OCI-LY7 (cell line): ENCODE measurements at regions not wholly inside any gene's neighbourhood (a gene's known extent, or its start where the extent isn't known, plus 50 kb on each side); places are given as distances from the start of the nearest gene placed in this dataset.

Experiments
- BruUV-seq: library from RNA; stranded (reverse); fragments of 400-500 nt; replicated peaks from 2 replicates; lab custom pipeline; 2021; lab: Mats Ljungman, UMichigan
- CTCF ChIA-PET: fragments of 300-600 bp; sonication (Branson Sonifier 250); formaldehyde crosslinking; loops from one replicate; lab custom pipeline; 2022; ENCODE audit warnings: antibody characterized with exemption; ENCODE audit not compliant: unreplicated experiment; lab: Charles Lee
- POLR2A ChIA-PET: fragments of 300-600 bp; sonication (Branson Sonifier 250); formaldehyde crosslinking; loops from one replicate; lab custom pipeline; 2022; ENCODE audit warnings: antibody characterized with exemption; lab: Charles Lee
- DNase-seq: peaks from one replicate; pipeline ENCODE4 v3.0.0-alpha.2; 2015; ENCODE audit warnings: low spot score
- H2AFZ ChIP-seq: fragments of 200-600 bp; sonication (generic), shearing (Covaris generic); 2 replicates; pipeline ENCODE4 v1.6.1; 2014; ENCODE audit warnings: mild to moderate bottlenecking, antibody characterized with exemption, low read length, moderate library complexity
- H3K27ac ChIP-seq: fragments of 200-600 bp; sonication (generic); 2 replicates; pipeline ENCODE4 v1.5.1; 2014; ENCODE audit warnings: mixed run types, low read depth, mild to moderate bottlenecking, moderate library complexity, low read length, inconsistent platforms; ENCODE audit not compliant: poor library complexity, severe bottlenecking
- H3K36me3 ChIP-seq: fragments of 200-600 bp; sonication (generic); 2 replicates; pipeline ENCODE4 v1.6.1; 2014; ENCODE audit warnings: mild to moderate bottlenecking, antibody characterized with exemption, low read length, moderate library complexity, mixed read lengths; ENCODE audit not compliant: insufficient read depth
- H3K4me1 ChIP-seq: fragments of 200-600 bp; sonication (generic); 2 replicates; pipeline ENCODE4 v1.5.1; 2014; ENCODE audit warnings: mild to moderate bottlenecking, low read length; ENCODE audit not compliant: insufficient read depth, poor library complexity, severe bottlenecking
- H3K4me2 ChIP-seq: fragments of 200-600 bp; sonication (generic); 2 replicates; pipeline ENCODE4 v1.6.1; 2014; ENCODE audit warnings: mild to moderate bottlenecking, low read length
- H3K4me3 ChIP-seq: fragments of 200-600 bp; sonication (generic); 2 replicates; pipeline ENCODE4 v1.5.1; 2014; ENCODE audit warnings: mild to moderate bottlenecking, low read depth, low read length; ENCODE audit not compliant: poor library complexity, severe bottlenecking
- H3K79me2 ChIP-seq: fragments of 200-600 bp; sonication (generic); 2 replicates; pipeline ENCODE4 v1.6.1; 2016; ENCODE audit warnings: low read depth, mild to moderate bottlenecking, low read length, moderate library complexity, mixed read lengths; ENCODE audit not compliant: insufficient read depth
- H3K9me2 ChIP-seq: fragments of 200-600 bp; sonication (generic); 2 replicates; pipeline ENCODE4 v1.6.1; 2016; ENCODE audit warnings: mild to moderate bottlenecking, low read length, mixed read lengths; ENCODE audit not compliant: insufficient read depth
- H3K9me3 ChIP-seq: fragments of 200-600 bp; sonication (generic); 2 replicates; pipeline ENCODE4 v1.6.1; 2014; ENCODE audit warnings: mild to moderate bottlenecking, mixed run types, low read length, mixed read lengths
- H4K20me1 ChIP-seq: fragments of 200-600 bp; sonication (generic); 2 replicates; pipeline ENCODE4 v1.6.1; 2014; ENCODE audit warnings: mild to moderate bottlenecking, antibody characterized with exemption, low read length, moderate library complexity, mixed read lengths; ENCODE audit not compliant: insufficient read depth
- EZH2phosphoT487 ChIP-seq: fragments of 200-600 bp; sonication (generic); IDR thresholded peaks from 2 replicates; pipeline ENCODE4 v1.6.1; 2018; ENCODE audit warnings: low read depth, borderline replicate concordance, mild to moderate bottlenecking, mixed run types, antibody characterized with exemption, low read length, moderate library complexity, mixed read lengths
- intact Hi-C: fragments of 100-400 bp; cut with micrococcal nuclease; formaldehyde crosslinking; loops from one replicate; pipeline ENCODE4 v1.10.0; 2022; ENCODE audit not compliant: unreplicated experiment
- TF ChIP-seq, protein P1 (sequence below): fragments of 200-600 bp; sonication (generic); conservative IDR thresholded peaks from 2 replicates; pipeline ENCODE4 v1.5.1; 2014; ENCODE audit warnings: mild to moderate bottlenecking, antibody characterized with exemption, low read length, moderate library complexity, mixed read lengths

GRCh38 chr10:123564631-123565030 is 101.5 kb upstream of the GPR26 start:
- Histone ChIP-seq H3K79me2 (no peaks in the 10 kb centered on the region), H4K20me1 (no peaks in the 10 kb centered on the region), H3K9me2 (no peaks in the 10 kb centered on the region), H2AFZ (no peak overlapping the region), H3K36me3 (no peaks in the 10 kb centered on the region), H3K4me3 (no peak overlapping the region), H3K4me2 (no peak overlapping the region), H3K9me3 (no peaks in the 10 kb centered on the region), H3K27ac (no peak overlapping the region), H3K4me1 (no peaks in the 10 kb centered on the region)
- intact Hi-C loops: no loop called here
- CTCF ChIA-PET: no interaction called here
- POLR2A ChIA-PET: no interaction called here
- DNase-seq: no peak
- no TSS peak for BruUV-seq
- TF ChIP-seq EZH2phosphoT487: no peak
- TF ChIP-seq, protein P1, sequence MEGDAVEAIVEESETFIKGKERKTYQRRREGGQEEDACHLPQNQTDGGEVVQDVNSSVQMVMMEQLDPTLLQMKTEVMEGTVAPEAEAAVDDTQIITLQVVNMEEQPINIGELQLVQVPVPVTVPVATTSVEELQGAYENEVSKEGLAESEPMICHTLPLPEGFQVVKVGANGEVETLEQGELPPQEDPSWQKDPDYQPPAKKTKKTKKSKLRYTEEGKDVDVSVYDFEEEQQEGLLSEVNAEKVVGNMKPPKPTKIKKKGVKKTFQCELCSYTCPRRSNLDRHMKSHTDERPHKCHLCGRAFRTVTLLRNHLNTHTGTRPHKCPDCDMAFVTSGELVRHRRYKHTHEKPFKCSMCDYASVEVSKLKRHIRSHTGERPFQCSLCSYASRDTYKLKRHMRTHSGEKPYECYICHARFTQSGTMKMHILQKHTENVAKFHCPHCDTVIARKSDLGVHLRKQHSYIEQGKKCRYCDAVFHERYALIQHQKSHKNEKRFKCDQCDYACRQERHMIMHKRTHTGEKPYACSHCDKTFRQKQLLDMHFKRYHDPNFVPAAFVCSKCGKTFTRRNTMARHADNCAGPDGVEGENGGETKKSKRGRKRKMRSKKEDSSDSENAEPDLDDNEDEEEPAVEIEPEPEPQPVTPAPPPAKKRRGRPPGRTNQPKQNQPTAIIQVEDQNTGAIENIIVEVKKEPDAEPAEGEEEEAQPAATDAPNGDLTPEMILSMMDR: no peak

GRCh38 chr10:123565691-123566660 is 100.2 kb upstream of the GPR26 start:
- H3K4me3 ChIP-seq: no peak overlapping the region
- no peaks in the 10 kb centered on the region for H3K79me2 ChIP-seq
- no TSS peak for BruUV-seq
- DNase-seq: no peak
- no peaks in the 10 kb centered on the region for H3K9me3 ChIP-seq
- H2AFZ ChIP-seq: no peak overlapping the region
- H3K4me1 ChIP-seq: no peaks in the 10 kb centered on the region
- ChIA-PET CTCF (no interaction called here), POLR2A (interaction anchor here (0.6 to 0.9 kb wide), 2 partner anchors 22 to 348 kb away, joined by 3 to 6 read pairs; no protein-coding TSS in a partner anchor)
- H3K36me3 ChIP-seq: no peaks in the 10 kb centered on the region
- TF ChIP-seq, protein P1: no peak
- TF ChIP-seq EZH2phosphoT487: no peak
- H3K4me2 ChIP-seq: no peak overlapping the region
- no peaks in the 10 kb centered on the region for H3K9me2 ChIP-seq
- intact Hi-C loops: no loop called here
- no peak overlapping the region for H3K27ac ChIP-seq
- no peaks in the 10 kb centered on the region for H4K20me1 ChIP-seq
